Cardiac fibroblast (primary cell): ENCODE measurements at regions not wholly inside any gene's neighbourhood (a gene's known extent, or its start where the extent isn't known, plus 50 kb on each side); places are given as distances from the start of the nearest gene placed in this dataset.

Source experiments
- DNase-seq, 2 donors: peaks; one replicate each; pipeline versions ENCODE4 v3.0.0 to v3.0.0-alpha.2; 2010; ENCODE audit warnings: low read depth in 2 of 2
- H3K4me3 ChIP-seq, 2 donors: replicated peaks in 1 of 2; 1 replicate in 1 of 2; 2 replicates in 1 of 2; pipeline ENCODE4 v1.5.1; 2011; ENCODE audit warnings: low read depth in 2 of 2, low read length in 2 of 2, mild to moderate bottlenecking in 2 of 2, moderate library complexity in 1 of 2
- TF ChIP-seq, protein P1 (sequence below): IDR thresholded peaks from one replicate; pipeline ENCODE4 v1.5.1; 2011; ENCODE audit warnings: low read depth, mild to moderate bottlenecking, low read length, inconsistent platforms

DNA sequence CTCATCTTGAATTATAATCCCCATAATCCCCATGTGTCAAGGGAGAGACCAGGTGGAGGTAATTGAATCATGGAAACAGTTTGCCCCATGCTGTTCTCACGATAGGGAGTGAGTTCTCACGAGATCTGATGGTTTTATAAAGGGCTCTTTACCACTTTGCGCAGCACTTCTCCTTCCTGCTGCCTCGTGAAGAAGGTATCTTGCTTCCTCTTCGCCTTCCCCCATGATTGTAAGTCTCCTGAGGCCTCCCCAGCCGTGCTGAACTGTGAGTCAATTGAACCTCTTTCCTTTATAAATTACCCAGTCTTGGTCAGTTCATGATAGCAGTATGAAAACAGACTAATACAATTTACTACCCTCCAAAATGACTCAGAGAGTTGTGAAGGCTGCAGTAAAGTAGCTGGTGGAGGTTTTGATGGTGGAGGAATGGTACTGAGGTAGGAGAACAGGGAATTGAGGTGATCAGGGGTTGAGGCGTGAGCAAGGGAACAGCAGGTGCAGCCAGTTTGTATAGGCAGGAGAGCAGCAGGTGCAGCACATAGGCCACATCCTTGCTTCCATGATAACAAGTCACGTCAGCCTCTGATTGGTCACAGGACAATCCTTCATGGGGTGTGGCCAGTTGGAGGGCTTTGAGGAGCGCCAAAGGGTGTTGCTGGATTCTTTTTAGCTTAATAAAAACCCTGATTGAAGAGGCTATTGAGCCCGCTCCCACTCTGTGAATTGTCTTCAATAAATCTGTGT lies 150.0 kb downstream of the CDC5L start:
- no peak for DNase-seq
- no peak overlapping the region for H3K4me3 ChIP-seq
- TF ChIP-seq, protein P1, sequence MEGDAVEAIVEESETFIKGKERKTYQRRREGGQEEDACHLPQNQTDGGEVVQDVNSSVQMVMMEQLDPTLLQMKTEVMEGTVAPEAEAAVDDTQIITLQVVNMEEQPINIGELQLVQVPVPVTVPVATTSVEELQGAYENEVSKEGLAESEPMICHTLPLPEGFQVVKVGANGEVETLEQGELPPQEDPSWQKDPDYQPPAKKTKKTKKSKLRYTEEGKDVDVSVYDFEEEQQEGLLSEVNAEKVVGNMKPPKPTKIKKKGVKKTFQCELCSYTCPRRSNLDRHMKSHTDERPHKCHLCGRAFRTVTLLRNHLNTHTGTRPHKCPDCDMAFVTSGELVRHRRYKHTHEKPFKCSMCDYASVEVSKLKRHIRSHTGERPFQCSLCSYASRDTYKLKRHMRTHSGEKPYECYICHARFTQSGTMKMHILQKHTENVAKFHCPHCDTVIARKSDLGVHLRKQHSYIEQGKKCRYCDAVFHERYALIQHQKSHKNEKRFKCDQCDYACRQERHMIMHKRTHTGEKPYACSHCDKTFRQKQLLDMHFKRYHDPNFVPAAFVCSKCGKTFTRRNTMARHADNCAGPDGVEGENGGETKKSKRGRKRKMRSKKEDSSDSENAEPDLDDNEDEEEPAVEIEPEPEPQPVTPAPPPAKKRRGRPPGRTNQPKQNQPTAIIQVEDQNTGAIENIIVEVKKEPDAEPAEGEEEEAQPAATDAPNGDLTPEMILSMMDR: no peak

DNA sequence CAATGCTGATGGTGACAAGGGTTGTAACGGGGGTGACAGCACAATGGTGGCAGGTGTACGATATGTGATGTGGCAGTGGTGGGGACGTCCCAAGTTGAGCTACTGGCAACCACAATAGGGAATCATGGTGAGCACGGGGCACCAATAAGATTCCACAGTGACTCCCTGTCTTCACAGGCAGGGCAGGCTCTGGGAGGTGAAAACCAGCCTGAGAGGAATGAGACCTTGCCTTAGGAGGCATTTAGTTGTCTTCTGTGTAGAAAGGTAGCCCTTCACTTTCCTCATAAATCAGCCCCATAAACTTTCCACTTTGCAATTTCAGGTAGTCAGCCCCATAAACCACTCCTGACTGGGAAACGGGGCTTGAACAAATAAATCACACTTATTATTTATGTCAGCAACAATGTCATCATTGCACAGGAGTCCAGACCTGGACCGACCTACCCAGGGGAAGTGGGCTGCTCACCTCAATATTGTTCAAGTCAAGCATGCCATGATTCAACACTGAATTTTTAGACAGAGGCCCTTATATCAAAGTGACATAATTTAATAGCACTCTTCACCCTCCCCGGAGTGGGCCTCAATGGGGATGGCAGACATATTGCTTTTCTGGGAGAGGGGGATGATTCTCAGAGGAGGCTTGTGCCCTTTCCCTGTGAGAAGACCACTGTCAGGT lies 150.8 kb downstream of the CDC5L start:
- no peak overlapping the region for H3K4me3 ChIP-seq
- DNase-seq: no peak
- TF ChIP-seq, protein P1: no peak

DNA sequence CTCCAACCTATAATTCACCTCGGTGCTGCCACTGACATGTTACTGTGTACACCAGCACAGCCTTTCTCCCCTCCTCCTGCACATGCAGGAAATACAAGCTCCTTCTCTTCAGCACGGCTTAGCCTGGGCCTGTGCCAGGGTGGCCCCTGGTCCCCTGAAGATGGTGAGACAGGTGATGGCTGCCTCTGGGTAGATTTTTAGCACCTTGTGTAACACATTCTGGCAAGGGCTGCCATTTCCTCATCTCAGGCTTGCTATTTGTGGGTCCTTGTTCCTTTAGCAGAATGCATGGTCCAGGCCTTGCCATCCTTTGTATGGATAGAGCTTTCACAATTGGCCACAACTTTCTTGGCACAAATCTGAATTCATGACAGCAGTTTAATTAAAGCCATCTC lies 151.3 kb downstream of the CDC5L start:
- DNase-seq: no peak
- no peak overlapping the region for H3K4me3 ChIP-seq
- TF ChIP-seq, protein P1: no peak

DNA sequence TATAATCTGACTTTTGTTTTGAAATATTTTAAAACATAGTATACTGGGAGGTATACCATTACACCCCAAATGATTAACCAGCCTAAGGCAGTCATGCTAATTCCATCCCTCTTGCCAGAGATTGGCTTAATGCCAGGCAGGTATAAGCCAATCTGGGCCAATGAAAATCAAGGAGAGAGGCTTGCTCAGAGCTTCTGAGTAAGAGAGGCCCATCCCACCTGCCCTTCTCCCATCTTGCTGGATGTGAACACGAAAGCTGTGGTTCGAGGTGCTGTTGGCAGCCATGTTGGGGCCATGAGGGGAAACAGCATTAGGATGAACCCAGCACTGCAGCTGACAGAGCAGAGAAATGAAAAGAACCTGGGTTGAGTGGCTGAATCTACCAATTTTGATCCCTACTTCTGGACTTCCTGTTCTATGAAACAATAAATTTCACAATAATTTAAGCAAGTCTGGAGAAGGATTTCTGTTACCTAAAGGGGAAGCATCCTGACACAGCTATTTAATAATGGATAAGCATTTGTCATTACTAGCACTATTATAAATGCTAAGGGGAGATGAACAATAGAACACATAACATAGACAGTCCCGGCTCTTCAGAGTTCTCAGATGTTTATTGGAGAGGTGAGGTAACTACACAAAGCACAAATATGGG lies 152.3 kb downstream of the CDC5L start:
- TF ChIP-seq, protein P1: no peak
- H3K4me3 ChIP-seq: no peak overlapping the region

DNA sequence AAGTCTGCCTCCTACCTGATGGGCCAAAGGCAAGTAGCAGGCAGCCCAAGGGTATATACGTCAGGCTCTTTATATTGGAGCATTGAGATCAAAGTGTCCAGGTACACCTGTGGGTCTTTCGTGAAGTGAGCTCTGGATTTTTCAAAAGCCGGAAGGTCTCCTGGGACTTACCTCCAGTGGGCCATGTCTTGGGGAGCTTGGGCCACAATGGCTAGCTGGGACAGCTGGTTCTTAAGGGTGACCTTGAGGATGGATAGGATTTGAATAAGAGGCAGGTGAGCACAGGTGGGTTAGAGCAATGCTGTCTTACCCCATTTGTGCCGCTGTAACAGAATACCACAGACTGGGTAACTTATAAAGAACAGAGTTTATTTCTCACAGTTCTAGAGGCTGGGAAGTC lies 153.4 kb downstream of the CDC5L start:
- TF ChIP-seq, protein P1: no peak
- H3K4me3 ChIP-seq: no peak overlapping the region
- DNase-seq: no peak

More for the DNA sequence above, 152.3 kb downstream of the CDC5L start:
- DNase-seq: no peak

DNA sequence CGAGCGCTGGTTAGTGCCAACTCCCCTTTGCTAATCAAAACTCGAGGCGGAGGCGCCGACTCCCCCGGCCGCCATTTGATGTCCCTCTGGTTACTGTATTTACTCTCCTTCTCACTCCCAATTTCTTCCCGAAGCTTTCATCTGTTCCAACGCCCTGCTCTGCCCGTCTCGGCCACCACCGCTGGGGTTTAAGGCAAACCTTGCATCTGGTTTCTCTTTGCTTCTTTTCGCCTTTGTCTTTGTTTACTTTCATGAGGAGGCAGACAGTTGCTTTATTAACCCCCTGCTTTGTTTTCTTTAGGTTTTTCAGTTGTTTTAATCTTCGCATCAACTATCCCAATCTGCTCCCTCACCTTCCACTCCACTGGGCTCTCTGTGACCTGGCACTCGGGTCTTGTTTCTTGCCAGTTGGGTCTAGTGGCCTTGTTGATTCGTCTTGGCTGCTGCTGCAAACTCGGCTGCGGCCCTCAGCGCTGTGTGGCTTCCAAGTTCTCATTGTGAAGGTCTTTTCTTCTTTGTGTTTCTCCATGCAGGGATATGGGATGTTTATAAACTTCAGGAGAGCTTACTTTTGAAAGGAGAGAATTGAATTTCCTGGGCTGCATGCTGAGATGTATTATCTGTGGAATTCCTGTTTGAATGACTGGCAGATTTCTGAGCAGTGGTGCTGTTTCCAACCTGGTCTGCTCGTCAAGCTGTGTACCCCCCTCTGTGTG lies 155.1 kb downstream of the CDC5L start:
- no peak for DNase-seq
- H3K4me3 ChIP-seq: no peak overlapping the region
- TF ChIP-seq, protein P1: no peak
